Suprapubic skin (tissue), 4 donors: ENCODE measurements at regions not wholly inside any gene's neighbourhood (a gene's known extent, or its start where the extent isn't known, plus 50 kb on each side); places are given as distances from the start of the nearest gene placed in this dataset.

Source experiments
- CTCF ChIP-seq, 2 donors: fragments of 200-600 bp in 1 of 2; fragments of 450-650 bp in 1 of 2; sonication (generic) in 1 of 2; IDR thresholded peaks; one replicate each; pipeline ENCODE4 v1.5.1; 2016 to 2019; ENCODE audit warnings: antibody characterized with exemption in 2 of 2, mild to moderate bottlenecking in 1 of 2, moderate library complexity in 1 of 2
- EP300 ChIP-seq: sonication (generic); formaldehyde crosslinking; IDR thresholded peaks from one replicate; pipeline ENCODE4 v1.6.1; 2017; ENCODE audit warnings: antibody characterized with exemption
- POLR2A ChIP-seq, 2 donors: fragments of 450-650 bp; IDR thresholded peaks; one replicate each; pipeline ENCODE4 v1.6.1; 2017; ENCODE audit warnings: antibody characterized with exemption in 2 of 2, mild to moderate bottlenecking in 2 of 2, moderate library complexity in 2 of 2
- POLR2AphosphoS5 ChIP-seq, 3 donors: sonication (generic); formaldehyde crosslinking; IDR thresholded peaks; one replicate each; pipeline ENCODE4 v1.6.1; 2017; ENCODE audit warnings: antibody characterized with exemption in 3 of 3

DNA sequence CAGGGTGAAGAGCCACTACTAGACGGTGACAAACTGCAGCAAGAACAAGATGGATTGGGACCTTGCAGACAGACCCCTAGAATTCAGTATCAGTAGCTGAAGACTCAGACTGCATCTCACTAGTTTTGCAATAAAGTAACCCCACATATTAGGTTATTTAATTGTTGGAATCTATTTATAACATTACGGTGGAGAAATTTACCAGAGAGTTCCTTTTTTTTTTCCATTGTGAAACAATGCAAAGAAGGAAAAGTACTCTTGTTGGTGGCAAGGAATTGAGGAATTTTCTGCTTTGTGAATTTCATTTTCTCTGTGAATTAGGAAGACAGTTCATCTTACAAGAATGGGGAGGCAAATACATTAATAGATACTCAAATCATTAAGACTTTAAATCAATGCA is 185.7 kb upstream of the PPFIA2 start:
- no peak for TF ChIP-seq POLR2AphosphoS5 (IDR thresholded peaks at IDR 0.05)
- no peak for TF ChIP-seq CTCF (IDR thresholded peaks at IDR 0.05)
- no peak for TF ChIP-seq POLR2A (IDR thresholded peaks at IDR 0.05)
- no peak for TF ChIP-seq EP300
